PC-9 (cell line): ENCODE measurements at regions not wholly inside any gene's neighbourhood (a gene's known extent, or its start where the extent isn't known, plus 50 kb on each side); places are given as distances from the start of the nearest gene placed in this dataset.

Experiments used
- BruUV-seq: library from RNA; stranded (reverse); fragments of 400-500 nt; replicated peaks from 2 replicates; lab custom pipeline; 2021; lab: Mats Ljungman, UMichigan
- CTCF ChIA-PET: fragments of 300-600 bp; sonication (Branson Sonifier 250); formaldehyde crosslinking; loops from one replicate; lab custom pipeline; 2022; ENCODE audit warnings: antibody characterized with exemption; lab: Charles Lee
- POLR2A ChIA-PET: fragments of 300-600 bp; sonication (Branson Sonifier 250); formaldehyde crosslinking; loops from one replicate; lab custom pipeline; 2022; ENCODE audit warnings: antibody characterized with exemption; ENCODE audit not compliant: unreplicated experiment; lab: Charles Lee
- DNase-seq, 2 experiments: peaks; one replicate each; pipeline versions ENCODE4 v3.0.0 to v3.0.0-alpha.2; 2015 to 2022; ENCODE audit warnings: mixed read lengths in 1 of 2
- H2AFZ ChIP-seq: fragments of 200-600 bp; sonication (generic); 2 replicates; pipeline ENCODE4 v1.8.1; 2017; ENCODE audit warnings: antibody characterized with exemption
- H3F3A ChIP-seq: fragments of 200-600 bp; sonication (generic); 2 replicates; pipeline ENCODE4 v1.8.1; 2017; ENCODE audit warnings: antibody characterized with exemption, mild to moderate bottlenecking, low read depth; ENCODE audit not compliant: insufficient read depth
- H3K27ac ChIP-seq: fragments of 200-600 bp; sonication (generic); 2 replicates; pipeline ENCODE4 v1.6.1; 2016; ENCODE audit warnings: mixed run types
- H3K27me3 ChIP-seq: fragments of 200-600 bp; sonication (generic); 2 replicates; pipeline ENCODE4 v1.6.1; 2016; ENCODE audit warnings: low read depth, mixed run types; ENCODE audit not compliant: insufficient read depth
- H3K36me3 ChIP-seq: fragments of 200-600 bp; sonication (generic); 2 replicates; pipeline ENCODE4 v1.6.1; 2016; ENCODE audit warnings: low read depth, mixed run types
- H3K4me1 ChIP-seq: fragments of 200-600 bp; sonication (generic); replicated peaks from 2 replicates; pipeline ENCODE4 v1.6.1; 2016; ENCODE audit warnings: mixed run types; ENCODE audit not compliant: insufficient read depth
- H3K4me2 ChIP-seq: fragments of 200-600 bp; sonication (generic); 2 replicates; pipeline ENCODE4 v1.6.1; 2017; ENCODE audit warnings: mixed run types
- H3K4me3 ChIP-seq: fragments of 200-600 bp; sonication (generic); 2 replicates; pipeline ENCODE4 v1.6.1; 2016; ENCODE audit warnings: mixed run types
- H3K79me2 ChIP-seq: fragments of 200-600 bp; sonication (generic); 2 replicates; pipeline ENCODE4 v1.6.1; 2017; ENCODE audit warnings: low read depth, mixed run types
- H3K9me2 ChIP-seq: fragments of 200-600 bp; sonication (generic); 2 replicates; pipeline ENCODE4 v1.8.1; 2017; ENCODE audit warnings: mild to moderate bottlenecking; ENCODE audit not compliant: insufficient read depth
- H3K9me3 ChIP-seq: fragments of 200-600 bp; sonication (generic); 2 replicates; pipeline ENCODE4 v1.8.1; 2016; ENCODE audit warnings: low read depth; ENCODE audit not compliant: insufficient read depth
- H4K20me1 ChIP-seq: fragments of 200-600 bp; sonication (generic); 2 replicates; pipeline ENCODE4 v1.8.1; 2017; ENCODE audit not compliant: insufficient read depth
- CTCF ChIP-seq: fragments of 200-600 bp; sonication (generic); conservative IDR thresholded peaks from 2 replicates; pipeline ENCODE4 v1.6.1; 2017; ENCODE audit warnings: mixed run types, antibody characterized with exemption, mild to moderate bottlenecking, moderate library complexity
- EZH2 ChIP-seq: fragments of 200-600 bp; sonication (generic); IDR thresholded peaks from 2 replicates; pipeline ENCODE4 v1.8.0; 2017; ENCODE audit warnings: antibody characterized with exemption, low read depth
- intact Hi-C: fragments of 100-400 bp; cut with micrococcal nuclease; formaldehyde crosslinking; loops from one replicate; pipeline ENCODE4 v1.10.0; 2022; ENCODE audit not compliant: unreplicated experiment

- Histone ChIP-seq H3K27ac (no peak overlapping the region), H3K79me2 (no peaks in the 10 kb centered on the region), H3K4me3 (no peak overlapping the region), H3K9me3 (no peaks in the 10 kb centered on the region), H3F3A (peaks cover 4% of the 10 kb centered on the region; the same call in 1 of the 2 replicates), H3K9me2 (no peaks in the 10 kb centered on the region), H3K4me2 (no peak overlapping the region), H2AFZ (no peak overlapping the region), H3K36me3 (no peaks in the 10 kb centered on the region), H3K4me1 (no peaks in the 10 kb centered on the region), H3K27me3 (no peaks in the 10 kb centered on the region), H4K20me1 (no peaks in the 10 kb centered on the region)
- CTCF ChIA-PET = no interaction called here
- POLR2A ChIA-PET = no interaction called here
- BruUV-seq = no TSS peak
- no peak for DNase-seq
- intact Hi-C loops = no loop called here
- TF ChIP-seq EZH2 (no peak), CTCF (no peak)
Measured at GRCh38 chr12:116333402-116333801, 55.9 kb upstream of the MED13L start.

GRCh38 chr12:116336542-116337065, 59.1 kb upstream of the MED13L start:
- Histone ChIP-seq H3F3A (peaks cover 4% of the 10 kb centered on the region; the same call in 1 of the 2 replicates), H3K9me2 (no peaks in the 10 kb centered on the region), H3K4me3 (no peak overlapping the region), H3K9me3 (no peaks in the 10 kb centered on the region), H3K4me2 (no peak overlapping the region), H4K20me1 (no peaks in the 10 kb centered on the region), H3K27me3 (no peaks in the 10 kb centered on the region), H3K27ac (no peak overlapping the region), H2AFZ (no peak overlapping the region), H3K36me3 (no peaks in the 10 kb centered on the region), H3K4me1 (no peaks in the 10 kb centered on the region), H3K79me2 (no peaks in the 10 kb centered on the region)
- DNase-seq = no peak
- intact Hi-C loops = no loop called here
- TF ChIP-seq EZH2 (no peak), CTCF (no peak)
- CTCF ChIA-PET = no interaction called here
- no TSS peak for BruUV-seq
- POLR2A ChIA-PET = no interaction called here

- CTCF ChIA-PET = no interaction called here
- TF ChIP-seq EZH2 (no peak), CTCF (no peak)
Measured at GRCh38 chr12:116337312-116337711, 59.8 kb upstream of the MED13L start.

More at GRCh38 chr12:116337312-116337711, 59.8 kb upstream of the MED13L start:
- Histone ChIP-seq H4K20me1 (no peaks in the 10 kb centered on the region), H3K4me1 (no peaks in the 10 kb centered on the region), H3K36me3 (no peaks in the 10 kb centered on the region), H3K27ac (no peak overlapping the region), H3K4me2 (no peak overlapping the region), H2AFZ (no peak overlapping the region), H3K4me3 (no peak overlapping the region), H3K9me2 (no peaks in the 10 kb centered on the region), H3F3A (peaks cover 4% of the 10 kb centered on the region; the same call in 1 of the 2 replicates), H3K9me3 (no peaks in the 10 kb centered on the region), H3K79me2 (no peaks in the 10 kb centered on the region), H3K27me3 (no peaks in the 10 kb centered on the region)
- POLR2A ChIA-PET = no interaction called here
- intact Hi-C loops = no loop called here
- BruUV-seq = no TSS peak
- no peak for DNase-seq
